Erythroblast (primary cell): ENCODE measurements at regions not wholly inside any gene's neighbourhood (a gene's known extent, or its start where the extent isn't known, plus 50 kb on each side); places are given as distances from the start of the nearest gene placed in this dataset.
"Not testable (repeated sequence)": the region's sequence is repeated elsewhere in the genome, so short reads cannot be mapped to it uniquely, and the experiment has no call there.

Source experiments
- GATA1 ChIP-seq: IDR thresholded peaks from 2 replicates; pipeline ENCODE4 v1.6.1; 2011; ENCODE audit warnings: low read depth, mild to moderate bottlenecking, control low read depth, low read length, moderate library complexity
- POLR2A ChIP-seq: IDR thresholded peaks from 2 replicates; pipeline ENCODE4 v1.6.1; 2011; ENCODE audit warnings: mild to moderate bottlenecking, low read length

- TF ChIP-seq POLR2A, GATA1: not testable (repeated sequence)
Measured at GRCh38 chrX:34335376-34335775, 203.3 kb upstream of the FAM47A start.
